Mesendoderm (in vitro differentiated cells): ENCODE measurements at regions not wholly inside any gene's neighbourhood (a gene's known extent, or its start where the extent isn't known, plus 50 kb on each side); places are given as distances from the start of the nearest gene placed in this dataset.

Experiments used
- DNase-seq: peaks from one replicate; pipeline ENCODE4 v3.0.0; 2013
- H2AK5ac ChIP-seq: 2 replicates; pipeline ENCODE4 v1.6.1; 2013; ENCODE audit warnings: low read length, inconsistent platforms
- H2BK120ac ChIP-seq: 2 replicates; pipeline ENCODE4 v1.6.1; 2013; ENCODE audit warnings: low read depth, mild to moderate bottlenecking, low read length, moderate library complexity, mixed read lengths
- H2BK15ac ChIP-seq: replicated peaks from 2 replicates; pipeline ENCODE4 v1.6.1; 2013; ENCODE audit warnings: low read depth, mild to moderate bottlenecking, moderate library complexity
- H2BK5ac ChIP-seq: 2 replicates; pipeline ENCODE4 v1.6.1; 2013; ENCODE audit warnings: low read length, inconsistent platforms
- H3K18ac ChIP-seq: 2 replicates; pipeline ENCODE4 v1.6.1; 2013; ENCODE audit warnings: mild to moderate bottlenecking, low read length, mixed read lengths
- H3K23ac ChIP-seq: one replicate; pipeline ENCODE4 v1.6.1; 2013; ENCODE audit warnings: low read length
- H3K27ac ChIP-seq: 2 replicates; pipeline ENCODE4 v1.5.1; 2013; ENCODE audit warnings: low read depth, mild to moderate bottlenecking, inconsistent platforms, low read length, moderate library complexity
- H3K27me3 ChIP-seq: 2 replicates; pipeline ENCODE4 v1.6.1; 2013; ENCODE audit warnings: low read length, control low read depth, mild to moderate bottlenecking, inconsistent platforms; ENCODE audit not compliant: insufficient read depth, poor library complexity
- H3K36me3 ChIP-seq: 2 replicates; pipeline ENCODE4 v1.6.1; 2013; ENCODE audit warnings: low read length, inconsistent platforms; ENCODE audit not compliant: control insufficient read depth, insufficient read depth
- H3K4ac ChIP-seq: one replicate; pipeline ENCODE4 v1.6.1; 2013; ENCODE audit warnings: low read depth, mild to moderate bottlenecking, low read length, moderate library complexity
- H3K4me1 ChIP-seq: 2 replicates; pipeline ENCODE4 v1.6.1; 2013; ENCODE audit warnings: low read depth, low read length, inconsistent platforms; ENCODE audit not compliant: control insufficient read depth
- H3K4me2 ChIP-seq: 2 replicates; pipeline ENCODE4 v1.6.1; 2013; ENCODE audit warnings: low read length
- H3K4me3 ChIP-seq: 2 replicates; pipeline ENCODE4 v1.5.1; 2013; ENCODE audit warnings: mild to moderate bottlenecking, low read length
- H3K56ac ChIP-seq: one replicate; pipeline ENCODE4 v1.6.1; 2013; ENCODE audit warnings: low read length
- H3K79me1 ChIP-seq: 2 replicates; pipeline ENCODE4 v1.6.1; 2013; ENCODE audit warnings: low read length, inconsistent platforms
- H3K79me2 ChIP-seq: 2 replicates; pipeline ENCODE4 v1.6.1; 2013; ENCODE audit warnings: mild to moderate bottlenecking, low read length; ENCODE audit not compliant: control insufficient read depth, insufficient read depth
- H3K9ac ChIP-seq: 2 replicates; pipeline ENCODE4 v1.6.1; 2013; ENCODE audit warnings: low read length, inconsistent platforms
- H4K5ac ChIP-seq: one replicate; pipeline ENCODE4 v1.6.1; 2013; ENCODE audit warnings: low read length
- H4K8ac ChIP-seq: one replicate; pipeline ENCODE4 v1.6.1; 2013; ENCODE audit warnings: low read depth, mild to moderate bottlenecking, control low read depth, low read length, moderate library complexity
- WGBS: extraction: QIAGEN DNeasy Blood & Tissue Kit; methylation state at CpG from one replicate; pipeline ENCODE4 v1.1.7; 2013; ENCODE audit warnings: low lambda C conversion rate, missing lambda C conversion rate; ENCODE audit not compliant: insufficient coverage; ENCODE audit errors: extremely low coverage; 5-methylcytosine and 5-hydroxymethylcytosine counted together

GRCh38 chr2:19723021-19723420, 178.8 kb downstream of the TTC32 start:
- H3K23ac ChIP-seq, result no peak overlapping the region
- H4K5ac ChIP-seq, result no peak overlapping the region
- DNase-seq, result no peak
- no peaks in the 10 kb centered on the region for H3K4me1 ChIP-seq
- no peaks in the 10 kb centered on the region for H3K79me2 ChIP-seq
- H3K56ac ChIP-seq, result no peak overlapping the region
- no peaks in the 10 kb centered on the region for H3K36me3 ChIP-seq
- H3K9ac ChIP-seq, result no peak overlapping the region
- H3K27me3 ChIP-seq, result no peaks in the 10 kb centered on the region
- no peak overlapping the region for H2AK5ac ChIP-seq
- H3K27ac ChIP-seq, result no peak overlapping the region
- no peak overlapping the region for H4K8ac ChIP-seq
- H3K4me3 ChIP-seq, result no peak overlapping the region
- H3K79me1 ChIP-seq, result no peaks in the 10 kb centered on the region
- H2BK5ac ChIP-seq, result no peak overlapping the region
- no peak overlapping the region for H3K4ac ChIP-seq
- H2BK15ac ChIP-seq, result no peak overlapping the region
- no peak overlapping the region for H2BK120ac ChIP-seq
- H3K4me2 ChIP-seq, result no peak overlapping the region
- no CpG with 5 or more reads among the region's 7 CpGs for WGBS
- no peak overlapping the region for H3K18ac ChIP-seq

GRCh38 chr2:19722531-19722971, 179.2 kb downstream of the TTC32 start:
- Histone ChIP-seq H3K56ac (no peak overlapping the region), H3K18ac (no peak overlapping the region), H3K36me3 (no peaks in the 10 kb centered on the region), H3K4me1 (no peaks in the 10 kb centered on the region), H2AK5ac (no peak overlapping the region), H3K27ac (no peak overlapping the region), H3K79me2 (no peaks in the 10 kb centered on the region), H2BK120ac (no peak overlapping the region), H2BK5ac (no peak overlapping the region), H3K27me3 (no peaks in the 10 kb centered on the region), H3K4ac (no peak overlapping the region), H3K9ac (no peak overlapping the region), H3K4me3 (no peak overlapping the region), H3K79me1 (no peaks in the 10 kb centered on the region), H2BK15ac (no peak overlapping the region), H3K23ac (no peak overlapping the region), H4K8ac (no peak overlapping the region), H3K4me2 (no peak overlapping the region), H4K5ac (no peak overlapping the region)
- no peak for DNase-seq
- WGBS, result no CpG with 5 or more reads among the region's 3 CpGs

GRCh38 chr2:19720306-19720705, 181.5 kb downstream of the TTC32 start:
- Histone ChIP-seq H3K56ac (no peak overlapping the region), H3K4ac (no peak overlapping the region), H2BK120ac (no peak overlapping the region), H2BK5ac (no peak overlapping the region), H3K4me3 (no peak overlapping the region), H2BK15ac (no peak overlapping the region), H3K36me3 (no peaks in the 10 kb centered on the region), H3K18ac (no peak overlapping the region), H3K79me2 (no peaks in the 10 kb centered on the region), H3K9ac (no peak overlapping the region), H3K4me2 (no peak overlapping the region), H2AK5ac (no peak overlapping the region), H4K5ac (no peak overlapping the region), H3K27me3 (no peaks in the 10 kb centered on the region), H4K8ac (no peak overlapping the region), H3K4me1 (no peaks in the 10 kb centered on the region), H3K23ac (no peak overlapping the region), H3K27ac (no peak overlapping the region), H3K79me1 (no peaks in the 10 kb centered on the region)
- no CpG with 5 or more reads among the region's 5 CpGs for WGBS
- no peak for DNase-seq

- no peak overlapping the region for H3K56ac ChIP-seq
- H3K18ac ChIP-seq, result no peak overlapping the region
- H2AK5ac ChIP-seq, result no peak overlapping the region
- DNase-seq, result no peak
- H2BK5ac ChIP-seq, result no peak overlapping the region
- no peaks in the 10 kb centered on the region for H3K27me3 ChIP-seq
- no peak overlapping the region for H3K23ac ChIP-seq
- H4K8ac ChIP-seq, result no peak overlapping the region
- no peak overlapping the region for H3K4me2 ChIP-seq
- no peak overlapping the region for H3K27ac ChIP-seq
- no peaks in the 10 kb centered on the region for H3K36me3 ChIP-seq
- WGBS, result no CpG with 5 or more reads among the region's 5 CpGs
- H2BK15ac ChIP-seq, result no peak overlapping the region
- H3K79me2 ChIP-seq, result no peaks in the 10 kb centered on the region
- H3K4ac ChIP-seq, result no peak overlapping the region
- no peaks in the 10 kb centered on the region for H3K79me1 ChIP-seq
- H3K4me3 ChIP-seq, result no peak overlapping the region
- H4K5ac ChIP-seq, result no peak overlapping the region
- no peaks in the 10 kb centered on the region for H3K4me1 ChIP-seq
- H3K9ac ChIP-seq, result no peak overlapping the region
- no peak overlapping the region for H2BK120ac ChIP-seq
Observed at GRCh38 chr2:19719540-19719939, 182.2 kb downstream of the TTC32 start.

GRCh38 chr2:19717446-19717845, 184.3 kb downstream of the TTC32 start:
- Histone ChIP-seq H2BK120ac (no peak overlapping the region), H3K36me3 (no peaks in the 10 kb centered on the region)

GRCh38 chr2:19714926-19715325, 186.9 kb downstream of the TTC32 start:
- H3K23ac ChIP-seq, result no peak overlapping the region
- H3K36me3 ChIP-seq, result no peaks in the 10 kb centered on the region
- DNase-seq, result no peak
- no peak overlapping the region for H4K8ac ChIP-seq
- H2AK5ac ChIP-seq, result no peak overlapping the region
- no peak overlapping the region for H2BK15ac ChIP-seq
- no peak overlapping the region for H2BK5ac ChIP-seq
- no peaks in the 10 kb centered on the region for H3K79me1 ChIP-seq
- no peak overlapping the region for H3K9ac ChIP-seq
- WGBS, result no CpG with 5 or more reads among the region's 4 CpGs
- no peaks in the 10 kb centered on the region for H3K4me1 ChIP-seq
- H3K18ac ChIP-seq, result no peak overlapping the region
- H2BK120ac ChIP-seq, result no peak overlapping the region
- H3K56ac ChIP-seq, result no peak overlapping the region
- H4K5ac ChIP-seq, result no peak overlapping the region
- no peaks in the 10 kb centered on the region for H3K79me2 ChIP-seq
- no peak overlapping the region for H3K27ac ChIP-seq
- no peak overlapping the region for H3K4me3 ChIP-seq
- no peak overlapping the region for H3K4me2 ChIP-seq
- no peaks in the 10 kb centered on the region for H3K27me3 ChIP-seq
- H3K4ac ChIP-seq, result no peak overlapping the region

More at GRCh38 chr2:19717446-19717845, 184.3 kb downstream of the TTC32 start:
- Histone ChIP-seq H3K4me3 (no peak overlapping the region), H3K4me2 (no peak overlapping the region), H3K9ac (no peak overlapping the region), H3K27me3 (no peaks in the 10 kb centered on the region), H2BK15ac (no peak overlapping the region), H3K18ac (no peak overlapping the region), H2BK5ac (no peak overlapping the region), H3K23ac (no peak overlapping the region), H3K79me2 (no peaks in the 10 kb centered on the region), H3K56ac (no peak overlapping the region), H3K4ac (no peak overlapping the region), H4K8ac (no peak overlapping the region), H2AK5ac (no peak overlapping the region), H4K5ac (no peak overlapping the region), H3K27ac (no peak overlapping the region), H3K79me1 (no peaks in the 10 kb centered on the region), H3K4me1 (no peaks in the 10 kb centered on the region)
- no peak for DNase-seq
- WGBS, result no CpG with 5 or more reads among the region's 2 CpGs
